ENCODE measurements at regions not wholly inside any gene's neighbourhood (a gene's known extent, or its start where the extent isn't known, plus 50 kb on each side); places are given as distances from the start of the nearest gene placed in this dataset.

- no peak for DNase-seq
- Histone ChIP-seq H3K4me3 (no peak overlapping the region), H3K9me3 (peaks cover 0 to 10% (median 0%) of the 10 kb centered on the region in 11 donors), H3K27me3 (no peaks in the 10 kb centered on the region), H3K4me1 (no peaks in the 10 kb centered on the region), H3K27ac (no peak overlapping the region), H3K36me3 (no peaks in the 10 kb centered on the region)
- intact Hi-C loops (cut with DNase I) = no loop called here
- WGBS, 2 donors = 96% methylated on average over 3 of the region's 3 CpGs
- ATAC-seq = no peak
- no peak for TF ChIP-seq CTCF (IDR thresholded peaks at IDR 0.05)
These were observed 194.9 kb upstream of the CDH5 start for GRCh38 chr16:66171578-66171977.

GRCh38 chr16:66170989-66171388, 195.5 kb upstream of the CDH5 start:
- H3K27me3 ChIP-seq = no peaks in the 10 kb centered on the region
- no peak for TF ChIP-seq CTCF (IDR thresholded peaks at IDR 0.05)
- WGBS, 2 donors = 76 to 97% methylated on average over 3 of the region's 3 CpGs
- no peak for ATAC-seq
- H3K4me3 ChIP-seq = no peak overlapping the region
- H3K36me3 ChIP-seq = no peaks in the 10 kb centered on the region
- no peak overlapping the region for H3K27ac ChIP-seq
- intact Hi-C loops (cut with DNase I) = no loop called here
- H3K4me1 ChIP-seq = no peaks in the 10 kb centered on the region
- peaks cover 0 to 11% (median 0%) of the 10 kb centered on the region in 11 donors for H3K9me3 ChIP-seq
- no peak for DNase-seq

- Histone ChIP-seq H3K36me3 (no peaks in the 10 kb centered on the region), H3K4me3 (no peak overlapping the region), H3K9me3 (peaks cover 0 to 11% (median 0%) of the 10 kb centered on the region in 11 donors), H3K27me3 (peaks cover 0 to 4% (median 0%) of the 10 kb centered on the region in 7 donors), H3K4me1 (no peaks in the 10 kb centered on the region), H3K27ac (no peak overlapping the region)
- no peak for TF ChIP-seq CTCF (IDR thresholded peaks at IDR 0.05)
- DNase-seq (no peak), ATAC-seq (no peak)
- 94 to 98% methylated on average over 3 of the region's 3 CpGs for WGBS, 2 donors
- intact Hi-C loops (cut with DNase I) = no loop called here
These were observed 196.7 kb upstream of the CDH5 start for GRCh38 chr16:66169817-66170216.

- no peak for TF ChIP-seq CTCF (IDR thresholded peaks at IDR 0.05)
- no peak for DNase-seq
- intact Hi-C loops (cut with DNase I) = no loop called here
- no peak overlapping the region for H3K27ac ChIP-seq
- H3K9me3 ChIP-seq = peaks cover 0 to 11% (median 0%) of the 10 kb centered on the region in 11 donors
- H3K27me3 ChIP-seq = peaks cover 0 to 12% (median 0%) of the 10 kb centered on the region in 7 donors
- ATAC-seq = no peak
- H3K4me3 ChIP-seq = no peak overlapping the region
- WGBS, 2 donors = 54 to 70% methylated on average over 5 of the region's 5 CpGs
- H3K36me3 ChIP-seq = no peaks in the 10 kb centered on the region
- H3K4me1 ChIP-seq = no peaks in the 10 kb centered on the region
These were observed 197.7 kb upstream of the CDH5 start for GRCh38 chr16:66168777-66169176.
